ENCODE measurements at regions not wholly inside any gene's neighbourhood (a gene's known extent, or its start where the extent isn't known, plus 50 kb on each side); places are given as distances from the start of the nearest gene placed in this dataset.
"Not testable (repeated sequence)": the region's sequence is repeated elsewhere in the genome, so short reads cannot be mapped to it uniquely, and the experiment has no call there.

DNA sequence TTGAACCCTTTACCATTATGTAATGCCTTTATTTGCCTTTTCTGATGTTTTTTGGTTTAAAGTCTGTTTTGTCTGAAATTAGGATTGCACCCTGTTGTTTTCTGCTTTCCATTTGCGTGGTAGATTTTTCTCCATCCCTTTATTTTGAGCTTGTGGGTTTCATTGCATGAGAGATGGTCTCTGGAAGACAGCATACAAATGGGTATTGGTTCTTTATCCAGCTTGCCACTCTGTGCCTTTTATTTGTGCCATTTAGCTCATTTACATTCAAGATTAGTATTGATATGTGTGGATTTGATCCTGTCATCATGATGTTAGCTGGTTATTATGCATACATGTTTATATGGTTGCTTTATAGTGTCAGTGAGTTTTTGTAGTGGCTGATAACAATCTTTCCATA is 318.7 kb upstream of the PPP2R3A start:
- DNase-seq = no peak

DNA sequence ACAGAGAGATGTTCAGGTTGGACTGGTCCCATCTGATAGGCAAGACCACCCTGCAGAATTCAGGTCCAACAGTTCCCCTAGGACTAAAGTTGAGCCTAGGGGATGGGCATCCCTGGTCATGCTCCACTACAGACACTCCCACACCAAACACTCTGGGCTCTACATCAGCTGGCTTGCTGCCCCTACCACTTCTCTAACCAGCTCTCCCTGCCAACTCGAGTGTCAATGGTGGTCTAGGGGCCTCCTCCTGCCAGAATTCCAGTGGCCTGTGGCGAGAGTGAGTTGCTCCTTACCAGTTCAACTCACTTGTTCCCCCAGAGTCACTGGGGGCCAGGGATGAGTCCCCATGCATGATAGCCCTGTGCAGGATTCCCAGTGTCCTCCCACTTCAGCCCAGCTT is 316.2 kb upstream of the PPP2R3A start:
- DNase-seq = no peak

DNA sequence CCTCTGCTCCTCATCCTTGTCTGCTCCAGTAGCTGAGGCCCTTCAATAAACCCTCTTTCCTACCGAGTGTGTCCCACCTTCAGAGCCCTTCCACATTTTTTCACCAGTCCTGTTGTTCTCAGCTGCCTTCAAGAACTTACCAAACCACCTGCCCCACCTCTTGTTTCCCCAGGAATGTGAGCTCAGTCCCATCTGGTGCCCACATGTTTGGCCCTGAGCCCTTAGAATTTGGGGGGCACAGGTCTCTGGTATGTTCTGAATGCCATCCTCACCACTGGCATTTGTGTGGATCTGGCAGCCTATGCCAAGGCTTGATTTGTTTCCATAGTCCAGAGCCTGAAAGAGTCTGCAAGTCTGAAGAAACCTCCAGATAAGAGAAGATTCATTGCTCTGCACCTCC is 315.2 kb upstream of the PPP2R3A start:
- DNase-seq = no peak

DNA sequence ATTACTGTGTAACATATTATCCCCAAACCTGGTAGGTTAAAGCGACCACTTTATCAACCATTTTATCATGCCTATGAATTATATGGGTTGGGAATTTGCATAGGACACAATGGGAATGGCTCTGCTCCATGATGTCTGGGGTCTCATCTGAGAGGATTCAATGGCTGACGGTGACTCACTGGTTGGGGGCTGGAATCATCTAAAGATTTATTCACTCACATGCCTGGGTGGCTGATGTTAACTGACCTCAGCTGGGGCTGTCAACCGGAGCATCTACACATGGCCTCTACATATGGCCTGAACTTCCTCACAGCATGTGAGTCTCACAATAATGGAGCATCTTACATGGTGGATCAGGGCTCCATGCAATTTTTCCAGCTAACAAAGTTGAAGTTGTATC is 313.1 kb upstream of the PPP2R3A start:
- no peak for DNase-seq

DNA sequence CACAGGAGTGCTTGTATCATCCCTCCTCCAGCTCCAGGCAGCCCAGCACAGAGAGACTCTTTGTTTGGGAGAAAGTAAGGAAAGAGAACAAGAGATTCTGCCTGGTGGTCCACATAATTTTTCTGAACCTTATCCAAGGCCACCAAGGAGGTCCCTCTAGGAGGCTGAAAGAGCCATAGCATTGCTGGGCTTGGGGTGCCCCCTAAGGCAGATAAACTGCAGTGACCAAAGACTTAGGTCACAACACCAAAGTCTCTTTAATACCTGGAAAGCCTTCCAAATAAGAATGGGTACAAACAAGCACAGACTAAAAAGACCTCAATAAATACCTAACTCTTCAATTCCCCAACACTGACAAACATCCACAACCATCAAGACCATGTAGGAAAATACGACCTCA is 310.2 kb upstream of the PPP2R3A start:
- DNase-seq = no peak

DNA sequence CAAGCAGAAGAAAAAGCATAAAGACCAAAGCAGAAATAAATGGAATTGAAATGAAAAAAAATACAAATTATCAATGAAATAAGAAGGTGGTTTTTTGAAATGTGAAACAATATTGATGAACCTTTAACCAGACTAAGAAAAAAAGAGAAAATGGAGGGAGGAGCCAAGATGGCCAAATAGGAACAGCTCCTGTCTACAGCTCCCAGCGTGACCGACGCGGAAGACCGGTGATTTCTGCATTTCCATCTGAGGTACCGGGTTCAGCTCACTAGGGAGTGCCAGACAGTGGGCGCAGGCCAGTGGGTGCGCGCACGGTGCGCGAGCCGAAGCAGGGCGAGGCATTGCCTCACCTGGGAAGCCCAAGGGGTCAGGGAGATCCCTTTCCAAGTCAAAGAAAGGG is 307.1 kb upstream of the PPP2R3A start:
- DNase-seq = not testable (repeated sequence)

DNA sequence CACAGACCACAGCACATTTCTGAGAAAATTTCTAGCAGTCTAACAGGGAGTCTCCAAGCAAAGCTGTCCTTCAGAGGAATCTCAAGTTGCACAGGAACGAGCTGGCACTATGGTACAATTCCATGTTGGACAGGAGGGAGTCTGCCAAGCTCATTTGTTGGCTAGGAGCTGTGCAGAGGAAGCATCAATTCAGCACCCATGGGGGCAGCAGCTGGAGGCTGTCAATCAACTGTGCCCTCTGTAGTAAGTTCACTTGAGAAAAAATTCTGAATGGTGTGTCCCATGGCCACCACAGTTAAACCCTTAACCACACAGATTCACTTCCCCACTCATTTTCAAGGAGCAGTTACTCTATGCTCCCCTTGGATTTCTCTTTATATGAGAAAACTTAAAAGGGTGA is 298.5 kb upstream of the PPP2R3A start:
- no peak for DNase-seq

DNA sequence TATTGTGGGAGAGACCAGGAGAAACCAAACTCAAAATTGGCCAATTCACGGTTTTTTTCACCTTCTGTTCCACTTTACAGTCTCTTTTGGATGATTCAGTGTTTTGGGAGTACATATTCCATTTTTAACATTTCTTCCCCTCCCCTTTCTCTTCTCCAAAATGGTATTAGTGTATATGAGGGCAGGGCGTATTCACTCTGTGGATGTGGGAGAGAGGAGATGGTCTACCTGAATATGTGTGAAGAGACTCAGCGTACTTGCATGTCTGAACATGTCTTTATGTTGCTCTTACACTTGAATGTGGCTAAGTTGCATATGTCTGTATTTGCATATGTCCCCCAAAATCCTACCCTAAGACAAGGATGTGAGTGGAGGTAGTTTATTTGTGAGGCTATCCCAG is 291.0 kb upstream of the PPP2R3A start:
- DNase-seq = no peak

DNA sequence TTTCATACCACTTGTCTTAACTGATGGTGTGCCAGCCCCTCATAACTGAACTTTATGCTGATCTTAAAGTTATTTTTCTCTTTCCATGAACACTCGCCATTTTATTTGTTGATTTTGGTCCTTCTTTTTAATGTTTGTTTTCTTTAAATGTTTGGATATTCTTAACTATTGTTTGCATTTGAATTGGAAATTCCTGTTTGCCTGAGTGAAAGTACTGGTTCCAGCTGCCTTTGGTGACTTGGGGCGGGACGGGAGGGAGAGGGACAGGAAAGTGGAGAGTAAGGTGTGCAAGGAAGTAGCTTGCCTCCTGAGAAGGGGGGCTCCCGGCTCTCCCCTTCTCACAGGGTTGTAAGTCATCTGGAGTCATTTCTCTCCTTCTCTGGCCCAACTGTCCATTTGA is 287.1 kb upstream of the PPP2R3A start:
- DNase-seq = no peak

DNA sequence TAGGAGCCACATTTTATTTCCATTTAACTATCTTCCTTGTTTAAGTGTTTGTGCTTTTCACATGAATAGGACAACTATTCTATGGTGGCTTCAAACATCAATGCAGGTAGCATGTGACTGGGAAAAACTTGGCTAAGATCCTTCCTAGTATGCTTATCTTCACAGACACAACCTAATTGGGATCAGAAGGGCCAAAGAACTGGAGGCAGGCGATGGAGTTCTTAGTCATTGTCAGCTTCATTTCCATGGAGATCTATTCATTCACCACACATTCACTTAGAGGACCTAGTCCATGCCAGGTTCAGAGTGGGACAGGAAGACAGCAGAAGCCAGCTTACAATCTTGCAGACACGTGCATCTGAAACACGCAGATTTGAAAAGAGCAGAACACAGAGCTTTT is 277.5 kb upstream of the PPP2R3A start:
- no peak for DNase-seq

DNA sequence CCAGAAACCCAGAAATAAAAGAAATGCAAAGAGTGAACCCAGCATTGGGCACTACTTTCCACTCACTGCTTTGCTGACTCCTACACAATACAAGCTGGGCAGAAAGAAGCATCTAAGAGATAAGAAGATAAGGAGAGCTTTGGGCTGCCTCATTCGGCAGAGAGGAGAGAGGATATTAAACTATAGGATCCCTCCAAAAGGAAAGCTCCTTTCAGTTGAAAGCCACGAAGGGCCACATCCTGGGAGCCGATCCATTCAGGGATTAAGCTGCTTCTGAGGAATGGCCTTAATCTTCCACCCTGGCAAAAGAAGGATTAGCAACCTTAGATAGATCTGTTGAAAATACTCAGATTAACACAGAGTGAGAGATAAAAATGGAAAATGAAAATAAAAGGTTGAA is 274.9 kb upstream of the PPP2R3A start:
- no peak for DNase-seq

DNA sequence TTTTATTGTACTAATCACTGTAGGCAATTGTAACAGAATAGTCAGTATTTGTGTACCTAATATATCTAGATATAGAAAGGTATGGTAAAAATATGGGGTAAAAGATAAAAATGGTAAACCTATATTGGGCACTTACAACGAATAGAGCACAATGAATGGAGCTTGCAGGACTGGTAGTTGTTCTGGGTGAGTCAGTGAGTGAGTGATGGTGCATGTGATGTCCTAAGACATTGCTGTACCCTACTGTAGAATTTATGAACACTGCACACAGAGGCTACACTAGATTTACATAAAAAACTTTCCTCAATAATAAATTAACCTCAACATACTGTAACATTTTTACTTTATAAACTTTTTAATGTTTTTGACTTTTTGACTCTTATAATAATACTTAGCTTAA is 274.3 kb upstream of the PPP2R3A start:
- DNase-seq = no peak

DNA sequence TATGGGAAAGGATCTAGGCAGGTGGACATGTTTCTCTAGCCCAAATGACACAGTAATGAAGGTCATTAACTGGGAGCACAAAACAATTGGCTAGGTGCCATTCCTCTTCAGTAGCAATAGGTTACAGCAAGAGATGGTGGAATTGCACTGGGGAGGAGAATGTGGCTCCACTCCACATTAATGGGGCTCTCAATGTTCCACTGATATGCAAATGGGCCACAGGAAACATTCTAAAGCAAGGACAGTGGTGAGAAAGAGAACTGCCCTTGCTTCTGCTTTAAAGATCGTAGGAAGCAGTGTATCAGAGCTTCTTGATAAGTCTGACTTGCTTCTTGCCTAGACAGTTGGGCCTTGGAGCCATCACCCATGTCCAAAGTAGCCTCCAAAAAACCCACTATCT is 271.4 kb upstream of the PPP2R3A start:
- DNase-seq = no peak

DNA sequence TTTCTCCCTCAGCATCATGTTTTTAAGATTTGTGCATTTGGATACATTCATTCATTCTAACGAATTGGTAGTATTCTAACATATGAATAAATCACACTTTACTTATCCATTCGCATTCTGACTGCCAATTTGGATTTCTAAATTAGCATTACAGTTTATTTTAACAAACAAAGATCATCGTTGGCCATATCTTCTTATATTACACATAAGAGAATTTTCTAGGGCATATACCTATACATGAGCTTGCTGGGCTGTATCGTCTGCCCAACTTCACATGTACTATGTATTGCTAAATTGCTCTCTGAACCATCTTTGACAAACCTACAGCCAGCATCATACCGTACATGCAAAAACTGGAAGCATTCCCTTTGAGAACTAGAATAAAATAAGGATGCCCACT is 265.8 kb upstream of the PPP2R3A start:
- DNase-seq = no peak

DNA sequence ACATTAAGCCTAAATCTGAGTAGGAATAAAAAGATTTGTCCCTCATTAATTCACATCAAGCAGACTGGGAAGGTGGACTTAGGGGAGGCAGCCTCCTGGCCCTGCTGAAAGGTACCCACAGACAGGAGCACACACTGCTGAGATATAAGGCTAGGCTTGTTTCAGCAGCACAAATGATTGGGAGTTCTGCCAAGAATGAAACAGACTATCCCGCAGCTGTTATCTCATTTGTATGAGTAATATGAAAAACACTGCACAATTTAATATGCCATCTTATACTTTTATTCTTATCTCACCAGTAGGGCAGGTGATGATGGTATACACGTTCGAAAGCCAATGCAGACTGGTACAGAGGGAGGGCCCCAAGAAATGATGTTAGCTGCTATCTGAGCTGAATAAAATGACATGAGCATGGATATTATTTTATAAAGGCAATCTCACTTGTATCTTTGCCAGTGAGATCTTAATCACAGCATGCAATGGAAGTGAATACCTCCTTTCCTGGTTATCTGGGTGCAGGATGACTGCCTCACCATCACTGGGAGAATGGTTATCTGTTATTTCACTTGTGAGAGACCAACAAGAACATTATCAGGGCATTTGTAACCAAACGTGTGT is 258.7 kb upstream of the PPP2R3A start:
- DNase-seq = no peak

DNA sequence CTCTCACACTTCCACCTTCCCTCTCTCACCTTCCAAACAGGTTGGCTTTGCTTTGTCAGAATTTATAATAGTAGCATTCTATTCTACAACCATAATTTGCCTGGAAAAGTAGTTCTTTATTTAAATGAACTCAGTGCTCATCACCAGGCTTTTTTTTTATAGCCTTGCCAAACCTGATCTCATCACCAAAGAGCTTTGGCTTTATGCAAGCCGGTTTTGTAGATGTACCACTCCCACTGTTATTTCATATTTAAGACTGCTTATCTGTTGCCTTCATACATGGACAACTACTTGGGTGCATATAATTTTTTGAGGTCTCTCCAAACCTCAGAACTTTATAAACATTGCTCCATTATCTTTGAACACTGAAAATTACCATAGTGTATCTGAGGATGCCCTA is 246.1 kb upstream of the PPP2R3A start:
- no peak for DNase-seq

DNA sequence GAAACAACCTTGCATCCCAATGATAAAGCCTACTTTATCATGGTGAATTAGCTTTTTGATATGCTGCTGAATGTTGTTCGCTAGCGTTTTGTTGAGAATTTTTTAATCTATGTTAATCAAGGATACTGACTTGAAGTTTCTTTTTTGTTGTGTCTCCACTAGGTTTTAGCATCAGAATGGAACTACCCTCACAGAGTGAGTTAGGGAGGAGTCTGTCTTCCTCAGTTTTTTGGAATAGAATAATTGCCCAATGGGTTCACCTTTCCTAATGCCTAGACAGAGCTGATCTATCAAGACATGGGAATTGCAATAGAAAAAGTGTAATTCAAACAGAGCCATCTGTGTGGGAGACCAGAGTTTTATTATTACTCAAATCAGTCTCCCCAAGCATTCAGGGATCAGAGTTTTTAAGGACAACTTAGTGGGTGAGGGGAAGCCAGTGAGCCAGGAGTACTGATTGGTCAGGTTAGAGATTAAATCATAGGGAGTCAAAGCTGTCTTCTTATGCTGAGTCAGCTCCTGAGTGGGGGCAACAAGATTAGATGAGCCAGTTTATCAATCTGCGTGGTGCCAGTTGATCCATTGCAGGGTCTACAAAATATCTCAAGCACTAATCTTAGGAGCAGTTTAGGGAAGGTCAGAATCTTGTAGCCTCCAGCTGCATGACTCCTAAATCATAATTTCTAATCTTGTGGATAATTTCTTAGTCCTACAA is 237.4 kb upstream of the PPP2R3A start:
- no peak for DNase-seq

DNA sequence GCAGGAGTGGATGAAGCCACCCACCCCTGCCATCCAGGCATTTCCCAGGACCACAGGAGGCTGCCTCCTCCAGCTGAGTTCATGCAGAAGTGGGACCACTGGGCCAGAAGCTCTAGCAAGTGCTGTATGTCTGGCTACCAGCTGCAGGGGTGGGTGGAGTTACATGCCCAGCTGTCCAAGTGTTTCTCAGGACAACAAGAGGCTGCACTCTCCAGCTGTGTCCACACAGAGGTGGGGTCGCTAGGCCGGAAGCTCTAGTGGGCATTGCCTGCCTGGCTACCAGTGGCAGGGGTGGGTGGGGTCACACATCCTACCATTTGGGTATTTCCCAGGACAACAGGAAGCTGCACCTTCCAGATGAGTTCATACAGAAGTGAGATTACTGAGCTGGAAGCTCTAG is 234.0 kb upstream of the PPP2R3A start:
- DNase-seq = no peak

DNA sequence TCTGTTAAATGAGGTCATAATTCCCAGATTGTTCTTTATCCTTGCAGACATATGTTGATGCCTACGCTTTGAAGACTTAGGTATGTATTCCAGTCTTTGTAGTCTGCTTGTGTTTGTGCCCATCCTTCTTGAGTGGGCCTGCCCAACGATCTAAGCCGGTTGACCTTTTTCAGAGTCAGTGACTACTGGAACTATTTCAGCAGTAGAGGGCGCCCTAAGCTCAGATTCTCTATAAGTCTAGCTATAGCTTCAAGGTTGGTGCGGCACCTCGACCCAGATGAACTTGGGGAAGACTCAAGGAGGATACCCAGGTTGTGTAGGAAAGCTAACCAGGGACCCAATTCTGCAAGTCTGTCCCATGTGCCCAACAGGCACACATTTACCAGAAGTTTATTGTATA is 228.8 kb upstream of the PPP2R3A start:
- DNase-seq = no peak

DNA sequence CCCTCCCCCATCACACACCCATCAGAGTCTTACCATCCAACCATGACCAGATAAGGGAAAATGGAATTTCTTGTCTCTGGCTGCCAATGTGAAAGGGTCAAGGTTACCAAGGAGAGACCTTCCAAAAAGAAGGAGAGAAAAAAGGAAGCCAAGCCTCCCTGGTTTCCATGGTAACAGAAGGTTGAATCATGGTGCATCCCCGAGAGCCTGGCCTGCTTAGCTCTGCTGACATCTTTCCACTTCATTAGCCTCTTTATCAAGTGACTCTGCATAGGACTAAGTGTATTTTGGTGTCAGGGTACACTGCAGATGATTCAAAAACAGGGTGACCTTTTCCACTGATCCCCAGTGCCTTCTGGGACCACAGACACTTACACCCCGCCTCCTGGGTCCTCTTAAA is 225.7 kb upstream of the PPP2R3A start:
- DNase-seq = no peak

DNA sequence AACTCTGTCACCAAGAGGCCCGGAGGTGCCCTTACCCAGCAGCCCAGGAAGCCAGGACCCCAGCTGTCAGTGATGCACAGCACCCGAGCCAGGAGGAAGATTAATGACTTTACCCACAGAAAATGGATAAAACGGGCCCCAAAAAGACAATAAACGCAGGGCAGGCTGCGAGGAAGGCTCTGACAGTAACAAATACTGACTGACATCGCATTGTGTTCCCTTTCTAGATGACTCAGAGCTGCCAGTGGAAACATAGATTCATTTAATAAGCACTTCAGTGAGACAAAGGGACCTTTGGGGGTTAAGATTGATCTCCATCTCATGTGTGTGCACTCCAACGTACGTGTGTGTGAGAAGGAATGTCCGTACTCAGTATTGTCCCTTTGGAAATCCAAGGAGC is 225.3 kb upstream of the PPP2R3A start:
- no peak for DNase-seq

DNA sequence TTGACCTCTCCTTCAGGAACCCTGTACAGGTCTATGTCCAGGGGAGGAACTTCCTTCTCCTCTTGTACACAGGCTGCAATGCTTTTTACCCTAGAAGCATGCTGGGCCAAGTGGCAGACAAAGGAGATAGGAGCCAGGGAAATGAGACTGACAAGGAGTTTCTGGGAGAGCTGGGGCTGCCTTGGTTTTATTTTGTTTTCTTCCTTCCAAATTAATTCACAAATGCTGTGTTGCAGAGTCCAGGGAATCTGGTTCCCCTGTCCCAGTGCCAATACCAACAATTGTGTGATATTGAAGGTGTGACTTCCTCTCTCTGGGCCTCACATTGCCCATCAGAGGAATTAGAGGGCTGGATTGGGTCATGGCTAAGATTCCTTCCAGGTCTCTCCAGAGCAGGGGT is 224.8 kb upstream of the PPP2R3A start:
- no peak for DNase-seq

DNA sequence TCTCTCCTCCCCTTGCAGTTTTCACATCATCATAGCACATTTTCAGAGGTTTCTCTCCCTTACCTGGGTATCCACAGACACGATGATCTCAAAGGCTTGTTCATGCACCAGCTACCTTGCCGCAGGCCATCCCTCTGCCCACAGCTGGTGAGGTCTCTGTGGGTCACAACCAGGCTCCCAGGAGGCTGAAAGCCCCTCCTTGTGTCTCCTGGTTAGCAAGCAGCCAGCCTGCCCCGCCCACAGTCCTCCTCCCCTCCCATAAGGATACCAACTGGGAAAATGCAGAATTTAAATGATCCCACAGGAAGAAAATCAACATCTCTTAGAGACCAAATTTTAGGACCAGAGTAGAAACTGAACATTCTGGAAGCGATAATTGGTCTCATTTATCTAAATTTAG is 213.5 kb upstream of the PPP2R3A start:
- DNase-seq = no peak

DNA sequence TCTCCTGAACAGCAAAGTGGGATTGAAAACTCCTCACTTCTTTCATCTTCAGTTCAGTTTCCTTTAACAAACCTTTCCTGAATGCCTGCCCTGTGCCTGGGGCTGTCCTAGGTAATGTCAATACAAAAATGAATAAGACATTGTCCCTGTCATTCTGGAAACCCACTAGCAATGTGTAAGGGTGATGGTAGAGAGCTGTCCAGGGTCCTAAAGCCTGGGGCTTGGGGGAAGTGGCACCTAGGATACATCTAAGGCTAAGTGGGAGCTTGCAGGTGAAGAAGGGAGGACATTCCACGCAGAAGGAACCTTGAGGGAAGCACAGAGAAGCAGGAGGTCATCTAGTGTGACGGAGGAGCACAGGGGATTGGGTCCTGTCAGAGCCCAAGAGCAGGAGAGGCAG is 212.7 kb upstream of the PPP2R3A start:
- DNase-seq = no peak

DNA sequence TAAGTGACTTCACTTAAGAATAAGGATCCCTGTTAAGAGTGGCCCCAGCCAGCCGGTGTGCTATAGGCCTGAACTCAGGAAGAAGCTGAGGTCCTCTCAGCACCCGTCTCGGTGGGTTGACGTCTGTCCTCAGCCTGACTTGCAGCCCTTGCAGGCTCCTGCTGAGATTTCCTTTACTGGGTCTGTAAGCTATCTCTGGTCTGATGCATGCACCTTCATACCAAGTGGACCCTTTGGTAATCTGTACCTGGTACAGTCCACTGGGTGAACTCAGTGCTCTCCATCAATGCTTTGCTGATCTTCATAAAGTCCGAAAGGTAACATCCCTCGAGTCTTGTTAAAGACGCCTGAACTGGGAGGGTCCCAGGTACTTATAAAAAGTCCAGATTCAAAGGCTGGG is 212.0 kb upstream of the PPP2R3A start:
- no peak for DNase-seq
